ENCODE measurements at regions not wholly inside any gene's neighbourhood (a gene's known extent, or its start where the extent isn't known, plus 50 kb on each side); places are given as distances from the start of the nearest gene placed in this dataset.

DNA sequence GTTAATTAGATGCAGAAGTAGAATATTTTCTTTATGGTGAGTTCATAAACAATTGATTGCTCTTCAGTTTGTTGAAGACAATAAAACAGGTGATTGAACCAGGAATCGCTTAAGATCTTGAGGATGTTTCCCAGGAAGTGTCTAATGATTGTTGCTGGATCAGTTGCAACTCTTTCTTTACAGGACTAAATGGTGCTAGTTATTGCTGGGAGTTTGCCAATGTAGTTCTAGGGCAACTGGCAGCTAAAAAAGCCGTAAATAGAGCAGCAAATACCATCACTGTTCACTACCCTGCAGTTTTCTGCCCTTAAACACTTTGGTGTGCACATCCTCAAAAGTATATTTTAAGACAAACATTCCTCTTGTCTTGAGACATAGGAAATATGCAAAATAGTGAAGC is 119.2 kb upstream of the ANK3 start:
- no peak for DNase-seq

- DNase-seq = no peak
Observed at GRCh38 chr10:60508037-60508436, 118.4 kb upstream of the ANK3 start.

- no peak for DNase-seq
Observed at GRCh38 chr10:60502621-60503020, 112.9 kb upstream of the ANK3 start.

DNA sequence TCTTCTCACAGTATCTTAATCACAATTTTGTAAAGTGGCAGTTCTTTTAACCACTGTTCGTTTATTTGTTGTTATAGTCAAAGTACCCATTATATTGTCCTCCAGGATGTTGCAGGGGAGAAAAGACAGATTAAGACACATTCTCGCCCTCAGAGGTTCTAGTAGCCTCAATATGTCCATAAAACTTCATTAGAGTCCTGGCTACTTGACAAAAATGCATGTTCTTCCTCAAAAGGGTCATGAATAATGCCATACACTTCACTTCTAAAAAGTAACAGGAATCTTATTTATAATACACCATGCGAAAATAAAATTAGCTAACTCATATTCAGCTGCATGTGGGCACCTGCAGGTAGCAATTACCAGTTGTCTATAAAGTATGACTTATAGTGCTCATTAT is 109.3 kb upstream of the ANK3 start:
- DNase-seq = no peak

DNA sequence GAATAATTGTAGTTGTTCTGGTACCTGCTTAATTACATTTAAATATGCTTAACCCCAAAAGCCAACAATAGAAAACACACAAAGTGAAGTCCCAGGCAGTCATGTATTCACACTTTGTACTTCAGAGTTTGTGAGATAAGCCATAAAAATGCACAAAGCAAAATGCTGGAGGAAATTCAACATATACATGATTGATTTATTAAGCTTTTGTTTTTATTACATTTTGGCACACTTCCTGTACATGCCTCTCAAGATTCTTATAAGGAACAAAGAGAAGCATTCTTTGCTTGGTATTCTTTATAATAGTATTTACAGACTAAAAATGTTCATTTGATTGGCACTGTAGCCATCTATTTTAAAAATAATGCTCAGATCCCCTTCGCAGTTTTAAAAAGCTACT is 107.7 kb upstream of the ANK3 start:
- no peak for DNase-seq

DNA sequence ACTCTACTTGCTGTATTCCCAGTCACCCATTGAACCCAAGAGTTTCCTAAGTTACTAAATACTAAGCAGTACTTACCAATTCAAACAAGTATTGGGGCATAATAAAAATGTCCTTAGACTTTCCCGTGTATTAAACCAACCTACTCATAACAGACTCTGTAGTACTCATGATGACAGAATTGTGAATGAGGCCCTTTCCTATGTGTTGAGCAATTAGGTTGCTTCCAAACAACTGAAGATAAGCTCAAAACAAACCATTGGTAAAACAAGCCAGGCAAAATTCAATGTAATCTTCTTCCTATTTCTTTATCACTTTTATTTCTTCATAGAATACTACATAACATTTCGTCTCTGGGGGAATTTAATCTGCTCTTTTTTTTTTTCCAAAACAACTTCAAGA is 106.5 kb upstream of the ANK3 start:
- DNase-seq = no peak

DNA sequence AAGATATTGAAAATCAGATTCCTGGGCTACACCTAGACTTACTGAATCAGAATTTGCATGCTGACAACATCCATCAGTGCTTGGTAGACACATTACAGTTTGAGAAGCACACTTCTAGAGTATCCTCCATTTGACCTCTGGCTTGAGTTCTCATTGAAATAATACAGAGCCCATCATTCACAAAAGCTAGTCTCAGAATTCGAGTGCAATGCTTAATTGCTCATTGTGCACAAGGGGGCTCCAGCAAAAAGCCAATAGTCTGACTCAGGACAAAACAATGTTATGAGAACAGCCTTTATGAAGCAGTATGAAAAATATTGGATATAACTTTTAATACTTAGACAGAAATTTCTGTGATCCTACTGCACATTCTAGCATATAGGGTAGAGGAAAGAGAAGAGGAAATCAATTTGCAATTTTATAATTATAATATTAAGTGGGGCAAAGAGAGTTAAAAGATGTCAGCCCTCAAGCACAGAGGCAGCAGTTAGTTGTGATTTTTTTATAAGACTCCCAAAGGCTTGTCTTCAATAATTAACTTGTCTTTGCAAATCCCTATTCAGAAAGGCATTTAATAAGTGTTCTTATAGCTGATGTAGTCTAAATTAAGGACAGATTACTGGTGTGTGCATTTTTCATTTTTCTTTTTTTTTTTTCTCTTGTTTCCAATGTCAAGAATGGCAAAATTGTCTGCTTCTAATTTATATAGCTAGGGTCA is 105.8 kb upstream of the ANK3 start:
- DNase-seq = no peak

DNA sequence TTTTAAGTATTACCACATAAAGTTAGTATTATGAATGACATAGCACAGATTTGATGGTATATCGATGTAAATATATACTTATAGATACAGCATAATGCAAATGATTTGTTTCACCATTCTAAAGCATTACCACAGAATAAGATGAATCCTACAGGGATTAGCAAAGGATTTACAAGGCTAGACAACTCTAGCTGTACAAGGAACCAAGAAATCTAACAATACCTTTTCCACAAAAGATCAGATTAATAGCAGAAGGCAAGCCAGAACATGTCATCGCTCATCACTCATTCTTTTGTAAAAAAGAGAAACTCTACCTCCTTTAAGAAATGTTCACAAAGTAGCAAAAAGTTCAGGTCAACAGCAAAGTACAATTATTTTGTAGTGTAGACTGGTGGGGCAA is 105.1 kb upstream of the ANK3 start:
- DNase-seq = no peak

DNA sequence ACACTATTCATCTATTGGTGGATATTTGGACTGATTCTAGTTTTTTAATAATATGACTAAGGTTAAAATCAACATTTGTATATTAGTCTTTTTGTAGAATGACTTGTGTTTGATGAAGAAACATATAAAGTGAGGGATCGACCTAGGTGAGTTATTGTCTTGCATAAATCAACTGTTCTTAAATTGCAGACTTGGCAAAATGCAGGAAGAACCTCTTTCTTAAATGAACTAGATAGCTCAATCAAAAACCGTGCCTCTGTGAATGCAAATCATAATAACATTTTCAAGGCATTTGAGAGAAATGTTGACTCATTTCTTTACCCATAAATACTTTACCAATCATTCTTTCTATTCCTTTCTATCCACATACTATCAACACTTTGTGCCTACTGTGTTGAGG is 101.5 kb upstream of the ANK3 start:
- DNase-seq = no peak

- no peak for DNase-seq
Observed at GRCh38 chr10:60490013-60490412, 100.3 kb upstream of the ANK3 start.

GRCh38 chr10:60488111-60488669 is 98.5 kb upstream of the ANK3 start:
- no peak for DNase-seq

- DNase-seq = no peak
Observed at GRCh38 chr10:60487543-60487942, 97.9 kb upstream of the ANK3 start.

GRCh38 chr10:60485025-60485424 is 95.3 kb upstream of the ANK3 start:
- no peak for DNase-seq

GRCh38 chr10:60480865-60481563 is 91.3 kb upstream of the ANK3 start:
- DNase-seq = no peak

- DNase-seq = no peak
Observed at GRCh38 chr10:60479305-60480020, 89.8 kb upstream of the ANK3 start.

- DNase-seq = no peak
Observed at GRCh38 chr10:60476451-60476850, 86.8 kb upstream of the ANK3 start.

DNA sequence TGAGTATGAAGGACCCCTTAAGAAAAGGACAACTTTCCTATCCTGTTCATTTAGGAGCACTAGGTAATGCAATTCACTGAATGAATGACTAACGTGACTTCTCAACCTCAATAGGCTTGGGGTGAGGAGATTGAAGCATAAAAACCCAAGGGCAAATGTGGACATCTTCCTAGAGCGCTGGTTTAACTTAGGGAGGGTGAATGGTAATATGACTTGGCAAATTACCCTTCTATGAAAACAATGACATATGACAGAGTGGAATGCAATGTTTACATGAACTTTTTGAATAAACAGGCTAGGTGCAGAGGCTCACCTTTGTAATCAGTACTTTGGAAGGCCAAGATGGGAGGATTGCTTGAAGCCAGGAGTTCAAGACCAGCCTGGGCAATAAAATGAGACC is 83.9 kb upstream of the ANK3 start:
- DNase-seq = no peak

- DNase-seq = no peak
Observed at GRCh38 chr10:60470091-60470490, 80.4 kb upstream of the ANK3 start.

DNA sequence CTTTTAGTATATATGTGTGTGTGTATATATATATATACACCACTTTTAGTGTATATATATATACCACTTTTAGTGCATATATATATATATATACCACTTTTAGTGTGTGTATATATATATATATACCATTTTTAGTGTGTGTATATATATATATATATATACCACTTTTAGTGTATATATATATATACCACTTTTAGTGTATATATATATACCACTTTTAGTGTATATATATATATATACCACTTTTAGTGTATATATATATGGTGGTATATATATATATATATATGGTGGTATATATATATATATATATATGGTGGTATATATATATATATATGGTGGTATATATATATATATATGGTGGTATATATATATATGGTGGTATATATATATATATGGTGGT is 79.5 kb upstream of the ANK3 start:
- DNase-seq = peak in 1 of 2 experiments; percentile 8

DNA sequence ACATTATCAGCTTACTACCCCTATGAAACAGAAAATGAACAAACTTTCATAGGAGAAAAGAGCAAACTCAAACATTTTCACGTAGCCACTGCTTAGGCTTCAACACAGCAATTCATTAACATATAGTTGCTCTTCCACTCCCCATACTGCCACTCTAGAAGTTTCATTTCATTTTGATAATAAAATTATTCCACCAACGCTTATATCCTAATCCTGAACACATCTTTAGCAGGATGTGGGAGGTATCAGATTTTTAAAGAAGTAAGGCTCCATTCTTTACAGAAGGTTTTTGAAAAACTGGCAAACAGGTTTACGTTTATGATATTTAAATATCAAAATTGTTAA is 77.5 kb upstream of the ANK3 start:
- no peak for DNase-seq

GRCh38 chr10:60466267-60467201 is 76.9 kb upstream of the ANK3 start:
- DNase-seq = no peak

DNA sequence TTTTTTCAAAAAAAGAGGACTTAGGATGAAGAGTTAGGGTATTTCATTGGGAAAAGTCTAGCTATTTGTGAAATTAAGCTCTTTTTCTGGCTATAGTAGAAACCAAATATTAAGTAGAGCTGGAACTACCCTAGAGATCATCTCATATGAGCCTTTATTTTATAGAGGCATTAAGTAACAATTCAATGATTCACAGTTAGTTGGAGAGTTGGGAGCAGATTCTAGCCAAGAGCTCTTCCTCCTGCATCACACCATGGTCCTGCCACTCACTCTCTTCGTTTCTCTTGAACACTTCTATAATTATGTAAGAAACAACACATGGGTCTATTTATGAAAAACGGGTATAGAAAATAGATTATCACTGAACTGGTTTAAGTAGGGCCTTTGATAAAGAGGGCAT is 76.1 kb upstream of the ANK3 start:
- DNase-seq = no peak

DNA sequence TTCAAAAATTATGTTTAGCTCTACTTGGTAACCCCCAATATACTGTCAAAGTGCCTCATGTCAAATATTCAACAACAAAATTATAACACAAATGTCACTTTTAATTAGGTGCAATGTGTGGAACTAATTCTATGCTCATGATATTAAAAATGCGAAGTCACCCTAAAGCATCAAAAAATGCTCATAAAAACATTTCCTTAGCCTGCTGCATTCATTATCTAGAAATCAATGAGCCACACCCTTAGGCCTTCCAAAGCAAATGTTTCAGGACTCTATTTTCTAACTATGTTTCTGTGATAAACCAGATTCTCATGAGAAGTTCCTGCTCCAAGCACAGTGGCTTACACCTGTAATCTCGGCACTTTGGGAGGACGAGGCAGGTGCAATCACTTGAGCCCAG is 75.0 kb upstream of the ANK3 start:
- no peak for DNase-seq

All from Kasumi-1 (cell line).